HEK293 (cell line): ENCODE measurements at regions not wholly inside any gene's neighbourhood (a gene's known extent, or its start where the extent isn't known, plus 50 kb on each side); places are given as distances from the start of the nearest gene placed in this dataset.

Source experiments
- CTCF ChIA-PET: fragments of 350-600 bp; formaldehyde crosslinking; extraction: SDS; loops from one replicate; lab custom pipeline; 2021; ENCODE audit warnings: antibody characterized with exemption; lab: Yijun Ruan, JAX
- POLR2A ChIA-PET: fragments of 300-600 bp; formaldehyde crosslinking; extraction: SDS; loops from one replicate; lab custom pipeline; 2020; ENCODE audit warnings: antibody characterized with exemption, inconsistent platforms; lab: Yijun Ruan, JAX
- H3K27ac ChIP-seq: fragments of 200-500 bp; sonication (Bioruptor generic); 2 replicates; pipeline ENCODE4 v1.5.1; 2014; ENCODE audit warnings: low read depth, low read length, control low read depth, inconsistent platforms; ENCODE audit errors: extremely low read depth
- H3K36me3 ChIP-seq, 2 experiments: fragments of 200-500 bp in 1 of 2; sonication (Bioruptor generic) in 1 of 2; 1 replicate in 1 of 2; 2 replicates in 1 of 2; pipeline ENCODE4 v1.5.1; 2014 to 2017; ENCODE audit warnings: inconsistent platforms in 2 of 2, low read length in 2 of 2; ENCODE audit not compliant: control insufficient read depth in 2 of 2, insufficient read depth in 1 of 2
- H3K4me1 ChIP-seq: fragments of 200-500 bp; sonication (Bioruptor generic); 2 replicates; pipeline ENCODE4 v1.5.1; 2014; ENCODE audit warnings: mild to moderate bottlenecking, low read length, inconsistent platforms; ENCODE audit not compliant: control insufficient read depth, insufficient read depth
- H3K4me3 ChIP-seq: 2 replicates; pipeline ENCODE4 v1.5.1; 2011; ENCODE audit warnings: low read depth, mild to moderate bottlenecking, control low read depth, low read length, moderate library complexity
- H3K9me3 ChIP-seq: fragments of 200-500 bp; sonication (Bioruptor generic); 2 replicates; pipeline ENCODE4 v1.5.1; 2014; ENCODE audit warnings: low read depth, low read length, inconsistent platforms; ENCODE audit not compliant: control insufficient read depth, insufficient read depth
- BCL11A ChIP-seq: fragments of 450-650 bp; formaldehyde crosslinking; IDR thresholded peaks from 2 replicates; pipeline ENCODE4 v1.5.1; 2016; ENCODE audit warnings: low read depth, missing biosample characterization, missing genetic modification characterization
- FEZF1 ChIP-seq: fragments of 450-650 bp; formaldehyde crosslinking; IDR thresholded peaks from 2 replicates; pipeline ENCODE4 v1.5.1; 2016; ENCODE audit warnings: missing biosample characterization, missing genetic modification characterization
- GLI4 ChIP-seq: fragments of 450-650 bp; formaldehyde crosslinking; IDR thresholded peaks from 2 replicates; pipeline ENCODE4 v1.5.1; 2016; ENCODE audit warnings: missing biosample characterization, missing genetic modification characterization
- HOXC10 ChIP-seq: sonication (generic); formaldehyde crosslinking; IDR thresholded peaks from 2 replicates; pipeline ENCODE4 v1.8.1; 2023; ENCODE audit warnings: mild to moderate bottlenecking, missing genetic modification reagents
- KLF16 ChIP-seq: fragments of 450-650 bp; formaldehyde crosslinking; IDR thresholded peaks from 2 replicates; pipeline ENCODE4 v1.5.1; 2017; ENCODE audit warnings: missing biosample characterization, missing genetic modification characterization
- KLF8 ChIP-seq: fragments of 450-650 bp; formaldehyde crosslinking; IDR thresholded peaks from 2 replicates; pipeline ENCODE4 v1.5.1; 2016; ENCODE audit warnings: missing biosample characterization, missing genetic modification characterization
- KLF9 ChIP-seq: fragments of 450-650 bp; formaldehyde crosslinking; IDR thresholded peaks from 2 replicates; pipeline ENCODE4 v1.5.1; 2016; ENCODE audit warnings: missing biosample characterization, missing genetic modification characterization, low read depth
- SALL2 ChIP-seq: fragments of 450-650 bp; formaldehyde crosslinking; IDR thresholded peaks from 2 replicates; pipeline ENCODE4 v1.5.0; 2017; ENCODE audit warnings: missing biosample characterization, mild to moderate bottlenecking, missing genetic modification characterization, borderline replicate concordance
- WT1 ChIP-seq: fragments of 450-650 bp; formaldehyde crosslinking; IDR thresholded peaks from 2 replicates; pipeline ENCODE4 v1.5.1; 2016; ENCODE audit warnings: missing biosample characterization, missing genetic modification characterization
- YY2 ChIP-seq: fragments of 450-650 bp; formaldehyde crosslinking; IDR thresholded peaks from 2 replicates; pipeline ENCODE4 v1.5.1; 2016; ENCODE audit warnings: missing biosample characterization, missing genetic modification characterization
- ZNF112 ChIP-seq: fragments of 450-650 bp; formaldehyde crosslinking; IDR thresholded peaks from 2 replicates; pipeline ENCODE4 v1.5.0; 2017; ENCODE audit warnings: missing biosample characterization, missing genetic modification characterization
- ZNF121 ChIP-seq: fragments of 450-650 bp; formaldehyde crosslinking; IDR thresholded peaks from 2 replicates; pipeline ENCODE4 v1.5.1; 2016; ENCODE audit warnings: missing biosample characterization, missing genetic modification characterization
- ZNF140 ChIP-seq: fragments of 450-650 bp; formaldehyde crosslinking; IDR thresholded peaks from 2 replicates; pipeline ENCODE4 v1.5.1; 2016; ENCODE audit warnings: missing biosample characterization, missing genetic modification characterization
- ZNF18 ChIP-seq: fragments of 450-650 bp; formaldehyde crosslinking; IDR thresholded peaks from 2 replicates; pipeline ENCODE4 v1.5.1; 2016; ENCODE audit warnings: missing biosample characterization, missing genetic modification characterization
- ZNF19 ChIP-seq: fragments of 450-650 bp; formaldehyde crosslinking; IDR thresholded peaks from 2 replicates; pipeline ENCODE4; 2016; ENCODE audit warnings: missing biosample characterization, missing genetic modification characterization, low read depth
- ZNF311 ChIP-seq: fragments of 450-650 bp; formaldehyde crosslinking; IDR thresholded peaks from 2 replicates; pipeline ENCODE4 v1.5.1; 2017; ENCODE audit warnings: missing biosample characterization, missing genetic modification characterization, borderline replicate concordance
- ZNF335 ChIP-seq: fragments of 450-650 bp; formaldehyde crosslinking; conservative IDR thresholded peaks from 2 replicates; pipeline ENCODE4 v1.5.1; 2016; ENCODE audit warnings: missing biosample characterization, missing genetic modification characterization
- ZNF350 ChIP-seq: fragments of 450-650 bp; formaldehyde crosslinking; IDR thresholded peaks from 2 replicates; pipeline ENCODE4 v1.5.0; 2017; ENCODE audit warnings: missing biosample characterization, mild to moderate bottlenecking, missing genetic modification characterization
- ZNF514 ChIP-seq: fragments of 450-650 bp; formaldehyde crosslinking; IDR thresholded peaks from 2 replicates; pipeline ENCODE4 v1.5.1; 2016; ENCODE audit warnings: missing biosample characterization, missing genetic modification characterization
- ZNF623 ChIP-seq: fragments of 450-650 bp; formaldehyde crosslinking; IDR thresholded peaks from 2 replicates; pipeline ENCODE4 v1.5.1; 2016; ENCODE audit warnings: missing biosample characterization, missing genetic modification characterization
- ZNF660 ChIP-seq: fragments of 450-650 bp; IDR thresholded peaks from 2 replicates; pipeline ENCODE4 v1.5.1; 2018; ENCODE audit warnings: missing biosample characterization, mild to moderate bottlenecking, missing genetic modification characterization
- ZNF707 ChIP-seq: fragments of 450-650 bp; formaldehyde crosslinking; IDR thresholded peaks from 2 replicates; pipeline ENCODE4 v1.5.1; 2016; ENCODE audit warnings: missing biosample characterization, missing genetic modification characterization
- ZNF777 ChIP-seq: fragments of 450-650 bp; formaldehyde crosslinking; IDR thresholded peaks from 2 replicates; pipeline ENCODE4 v1.5.1; 2017; ENCODE audit warnings: missing biosample characterization, missing genetic modification characterization, borderline replicate concordance
- ZNF791 ChIP-seq: fragments of 450-650 bp; formaldehyde crosslinking; IDR thresholded peaks from 2 replicates; pipeline ENCODE4 v1.5.1; 2016; ENCODE audit warnings: missing biosample characterization, missing genetic modification characterization
- TF ChIP-seq, protein P1 (sequence below): fragments of 450-650 bp; formaldehyde crosslinking; IDR thresholded peaks from 2 replicates; pipeline ENCODE4 v1.5.1; 2017; ENCODE audit warnings: missing biosample characterization, missing genetic modification characterization
- TF ChIP-seq, protein P2 (sequence below): fragments of 450-650 bp; formaldehyde crosslinking; IDR thresholded peaks from 2 replicates; pipeline ENCODE4 v1.5.1; 2017; ENCODE audit warnings: missing biosample characterization, missing genetic modification characterization
- TF ChIP-seq, protein P3 (sequence below): fragments of 450-650 bp; formaldehyde crosslinking; IDR thresholded peaks from 2 replicates; pipeline ENCODE4 v1.5.1; 2017; ENCODE audit warnings: missing biosample characterization, mild to moderate bottlenecking, missing genetic modification characterization, moderate library complexity
- TF ChIP-seq, protein P4 (sequence below): fragments of 450-650 bp; formaldehyde crosslinking; IDR thresholded peaks from 2 replicates; pipeline ENCODE4 v1.5.1; 2016; ENCODE audit warnings: missing biosample characterization, missing genetic modification characterization
- TF ChIP-seq, protein P5 (sequence below): fragments of 450-650 bp; formaldehyde crosslinking; IDR thresholded peaks from 2 replicates; pipeline ENCODE4 v1.5.1; 2016; ENCODE audit warnings: missing biosample characterization, missing genetic modification characterization, low read depth

- ChIA-PET CTCF (no interaction called here), POLR2A (no interaction called here)
- no peak overlapping the region for H3K4me3 ChIP-seq
- no peak overlapping the region for H3K27ac ChIP-seq
- no peaks in the 10 kb centered on the region for H3K4me1 ChIP-seq
- H3K36me3 ChIP-seq: no peaks in the 10 kb centered on the region
- H3K9me3 ChIP-seq: no peaks in the 10 kb centered on the region
- no peak for TF ChIP-seq ZNF112
- TF ChIP-seq, protein P1, sequence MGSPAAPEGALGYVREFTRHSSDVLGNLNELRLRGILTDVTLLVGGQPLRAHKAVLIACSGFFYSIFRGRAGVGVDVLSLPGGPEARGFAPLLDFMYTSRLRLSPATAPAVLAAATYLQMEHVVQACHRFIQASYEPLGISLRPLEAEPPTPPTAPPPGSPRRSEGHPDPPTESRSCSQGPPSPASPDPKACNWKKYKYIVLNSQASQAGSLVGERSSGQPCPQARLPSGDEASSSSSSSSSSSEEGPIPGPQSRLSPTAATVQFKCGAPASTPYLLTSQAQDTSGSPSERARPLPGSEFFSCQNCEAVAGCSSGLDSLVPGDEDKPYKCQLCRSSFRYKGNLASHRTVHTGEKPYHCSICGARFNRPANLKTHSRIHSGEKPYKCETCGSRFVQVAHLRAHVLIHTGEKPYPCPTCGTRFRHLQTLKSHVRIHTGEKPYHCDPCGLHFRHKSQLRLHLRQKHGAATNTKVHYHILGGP: no peak
- TF ChIP-seq, protein P2, sequence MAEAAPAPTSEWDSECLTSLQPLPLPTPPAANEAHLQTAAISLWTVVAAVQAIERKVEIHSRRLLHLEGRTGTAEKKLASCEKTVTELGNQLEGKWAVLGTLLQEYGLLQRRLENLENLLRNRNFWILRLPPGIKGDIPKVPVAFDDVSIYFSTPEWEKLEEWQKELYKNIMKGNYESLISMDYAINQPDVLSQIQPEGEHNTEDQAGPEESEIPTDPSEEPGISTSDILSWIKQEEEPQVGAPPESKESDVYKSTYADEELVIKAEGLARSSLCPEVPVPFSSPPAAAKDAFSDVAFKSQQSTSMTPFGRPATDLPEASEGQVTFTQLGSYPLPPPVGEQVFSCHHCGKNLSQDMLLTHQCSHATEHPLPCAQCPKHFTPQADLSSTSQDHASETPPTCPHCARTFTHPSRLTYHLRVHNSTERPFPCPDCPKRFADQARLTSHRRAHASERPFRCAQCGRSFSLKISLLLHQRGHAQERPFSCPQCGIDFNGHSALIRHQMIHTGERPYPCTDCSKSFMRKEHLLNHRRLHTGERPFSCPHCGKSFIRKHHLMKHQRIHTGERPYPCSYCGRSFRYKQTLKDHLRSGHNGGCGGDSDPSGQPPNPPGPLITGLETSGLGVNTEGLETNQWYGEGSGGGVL (tag by site-specific recombination): no peak
- no peak for TF ChIP-seq ZNF623 (tag by site-specific recombination)
- TF ChIP-seq, protein P3, sequence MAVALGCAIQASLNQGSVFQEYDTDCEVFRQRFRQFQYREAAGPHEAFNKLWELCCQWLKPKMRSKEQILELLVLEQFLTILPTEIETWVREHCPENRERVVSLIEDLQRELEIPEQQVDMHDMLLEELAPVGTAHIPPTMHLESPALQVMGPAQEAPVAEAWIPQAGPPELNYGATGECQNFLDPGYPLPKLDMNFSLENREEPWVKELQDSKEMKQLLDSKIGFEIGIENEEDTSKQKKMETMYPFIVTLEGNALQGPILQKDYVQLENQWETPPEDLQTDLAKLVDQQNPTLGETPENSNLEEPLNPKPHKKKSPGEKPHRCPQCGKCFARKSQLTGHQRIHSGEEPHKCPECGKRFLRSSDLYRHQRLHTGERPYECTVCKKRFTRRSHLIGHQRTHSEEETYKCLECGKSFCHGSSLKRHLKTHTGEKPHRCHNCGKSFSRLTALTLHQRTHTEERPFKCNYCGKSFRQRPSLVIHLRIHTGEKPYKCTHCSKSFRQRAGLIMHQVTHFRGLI (tag by site-specific recombination): no peak
- TF ChIP-seq, protein P4, sequence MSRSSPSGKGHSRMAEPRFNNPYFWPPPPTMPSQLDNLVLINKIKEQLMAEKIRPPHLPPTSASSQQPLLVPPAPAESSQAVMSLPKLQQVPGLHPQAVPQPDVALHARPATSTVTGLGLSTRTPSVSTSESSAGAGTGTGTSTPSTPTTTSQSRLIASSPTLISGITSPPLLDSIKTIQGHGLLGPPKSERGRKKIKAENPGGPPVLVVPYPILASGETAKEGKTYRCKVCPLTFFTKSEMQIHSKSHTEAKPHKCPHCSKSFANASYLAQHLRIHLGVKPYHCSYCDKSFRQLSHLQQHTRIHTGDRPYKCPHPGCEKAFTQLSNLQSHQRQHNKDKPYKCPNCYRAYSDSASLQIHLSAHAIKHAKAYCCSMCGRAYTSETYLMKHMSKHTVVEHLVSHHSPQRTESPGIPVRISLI (tag by site-specific recombination): no peak
- no peak for TF ChIP-seq BCL11A (tag by site-specific recombination)
- no peak for TF ChIP-seq KLF8 (tag by site-specific recombination)
- no peak for TF ChIP-seq ZNF140 (tag by site-specific recombination)
- TF ChIP-seq ZNF18: peak; percentile 62; the same call in 1 of the 2 replicates
- TF ChIP-seq GLI4 (tag by site-specific recombination): no peak
- no peak for TF ChIP-seq ZNF777 (tag by site-specific recombination)
- no peak for TF ChIP-seq YY2 (tag by site-specific recombination)
- no peak for TF ChIP-seq SALL2 (tag by site-specific recombination)
- TF ChIP-seq ZNF335 (tag by site-specific recombination): no peak
- no peak for TF ChIP-seq ZNF707
- TF ChIP-seq KLF9 (tag by site-specific recombination): no peak
- TF ChIP-seq ZNF19: no peak
- TF ChIP-seq ZNF791 (tag by site-specific recombination): no peak
- TF ChIP-seq WT1 (tag by site-specific recombination): peak; percentile 79; the same call in 1 of the 2 replicates
- no peak for TF ChIP-seq ZNF660 (tag by site-specific recombination)
- TF ChIP-seq HOXC10: no peak
- TF ChIP-seq ZNF311 (tag by site-specific recombination): no peak
- TF ChIP-seq FEZF1: peak; percentile 63
- no peak for TF ChIP-seq ZNF121 (tag by site-specific recombination)
- TF ChIP-seq ZNF514 (tag by site-specific recombination): no peak
- no peak for TF ChIP-seq KLF16 (tag by site-specific recombination)
- TF ChIP-seq, protein P5, sequence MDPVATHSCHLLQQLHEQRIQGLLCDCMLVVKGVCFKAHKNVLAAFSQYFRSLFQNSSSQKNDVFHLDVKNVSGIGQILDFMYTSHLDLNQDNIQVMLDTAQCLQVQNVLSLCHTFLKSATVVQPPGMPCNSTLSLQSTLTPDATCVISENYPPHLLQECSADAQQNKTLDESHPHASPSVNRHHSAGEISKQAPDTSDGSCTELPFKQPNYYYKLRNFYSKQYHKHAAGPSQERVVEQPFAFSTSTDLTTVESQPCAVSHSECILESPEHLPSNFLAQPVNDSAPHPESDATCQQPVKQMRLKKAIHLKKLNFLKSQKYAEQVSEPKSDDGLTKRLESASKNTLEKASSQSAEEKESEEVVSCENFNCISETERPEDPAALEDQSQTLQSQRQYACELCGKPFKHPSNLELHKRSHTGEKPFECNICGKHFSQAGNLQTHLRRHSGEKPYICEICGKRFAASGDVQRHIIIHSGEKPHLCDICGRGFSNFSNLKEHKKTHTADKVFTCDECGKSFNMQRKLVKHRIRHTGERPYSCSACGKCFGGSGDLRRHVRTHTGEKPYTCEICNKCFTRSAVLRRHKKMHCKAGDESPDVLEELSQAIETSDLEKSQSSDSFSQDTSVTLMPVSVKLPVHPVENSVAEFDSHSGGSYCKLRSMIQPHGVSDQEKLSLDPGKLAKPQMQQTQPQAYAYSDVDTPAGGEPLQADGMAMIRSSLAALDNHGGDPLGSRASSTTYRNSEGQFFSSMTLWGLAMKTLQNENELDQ (tag by site-specific recombination): no peak
- no peak for TF ChIP-seq ZNF350
These were observed 2184.6 kb upstream of the PIK3C3 start for GRCh38 chr18:39770399-39770798.
